ENCODE measurements at regions not wholly inside any gene's neighbourhood (a gene's known extent, or its start where the extent isn't known, plus 50 kb on each side); places are given as distances from the start of the nearest gene placed in this dataset.

GRCh38 chr15:98386561-98386960, 261.8 kb upstream of the IGF1R start:
- H3K4me1 ChIP-seq (ENCODE audit: control insufficient read depth, extremely low read depth, insufficient read depth, low read length), result no peaks in the 10 kb centered on the region
- no peaks in the 10 kb centered on the region for H3K79me2 ChIP-seq (ENCODE audit: control insufficient read depth, insufficient read depth, low read length)
- no peak overlapping the region for H3K4me3 ChIP-seq (replicated peaks in 1 of 4; ENCODE audit: control extremely low read depth in 1 of 4, insufficient read depth in 1 of 4, low read depth in 3 of 4, low read length in 4 of 4)
- no peak overlapping the region for H3K9ac ChIP-seq (ENCODE audit: insufficient read depth, low read length)
- no peak overlapping the region for H2AFZ ChIP-seq (ENCODE audit: low read length)
- H3K4me2 ChIP-seq (ENCODE audit: extremely low read depth, insufficient read depth, low read length), result no peak overlapping the region
- no peak for TF ChIP-seq CTCF (conservative IDR thresholded peaks at IDR 0.05 in 1 of 2, IDR thresholded peaks at IDR 0.05 in 1 of 2; ENCODE audit: low read depth in 1 of 2, low read length in 2 of 2)
- TF ChIP-seq EZH2 (IDR thresholded peaks at IDR 0.05; ENCODE audit: low read length, missing control alignments), result no peak
- H3K27ac ChIP-seq (ENCODE audit: insufficient read depth, low read length), result no peak overlapping the region
- H4K20me1 ChIP-seq (ENCODE audit: control insufficient read depth, extremely low read depth, insufficient read depth, low read length), result no peaks in the 10 kb centered on the region
- no peaks in the 10 kb centered on the region for H3K27me3 ChIP-seq (ENCODE audit: control insufficient read depth, insufficient read depth, low read length)
- no peak for DNase-seq (ENCODE audit: low read depth in 2 of 2)
- no peaks in the 10 kb centered on the region for H3K36me3 ChIP-seq (ENCODE audit: control insufficient read depth, insufficient read depth, low read length)
- no peaks in the 10 kb centered on the region for H3K9me3 ChIP-seq (ENCODE audit: control insufficient read depth, insufficient read depth, low read depth, low read length)

GRCh38 chr15:98387866-98388265, 260.5 kb upstream of the IGF1R start:
- no peaks in the 10 kb centered on the region for H3K4me1 ChIP-seq (ENCODE audit: control insufficient read depth, extremely low read depth, insufficient read depth, low read length)
- H3K79me2 ChIP-seq (ENCODE audit: control insufficient read depth, insufficient read depth, low read length), result no peaks in the 10 kb centered on the region
- no peaks in the 10 kb centered on the region for H3K9me3 ChIP-seq (ENCODE audit: control insufficient read depth, insufficient read depth, low read depth, low read length)
- DNase-seq (ENCODE audit: low read depth in 2 of 2), result no peak
- no peak overlapping the region for H3K4me3 ChIP-seq (replicated peaks in 1 of 4; ENCODE audit: control extremely low read depth in 1 of 4, insufficient read depth in 1 of 4, low read depth in 3 of 4, low read length in 4 of 4)
- H3K27me3 ChIP-seq (ENCODE audit: control insufficient read depth, insufficient read depth, low read length), result no peaks in the 10 kb centered on the region
- no peak overlapping the region for H3K9ac ChIP-seq (ENCODE audit: insufficient read depth, low read length)
- no peak overlapping the region for H3K4me2 ChIP-seq (ENCODE audit: extremely low read depth, insufficient read depth, low read length)
- H3K27ac ChIP-seq (ENCODE audit: insufficient read depth, low read length), result no peak overlapping the region
- TF ChIP-seq EZH2 (IDR thresholded peaks at IDR 0.05; ENCODE audit: low read length, missing control alignments) (no peak), CTCF (conservative IDR thresholded peaks at IDR 0.05 in 1 of 2, IDR thresholded peaks at IDR 0.05 in 1 of 2; ENCODE audit: low read depth in 1 of 2, low read length in 2 of 2) (no peak)
- no peaks in the 10 kb centered on the region for H3K36me3 ChIP-seq (ENCODE audit: control insufficient read depth, insufficient read depth, low read length)
- H2AFZ ChIP-seq (ENCODE audit: low read length), result no peak overlapping the region
- no peaks in the 10 kb centered on the region for H4K20me1 ChIP-seq (ENCODE audit: control insufficient read depth, extremely low read depth, insufficient read depth, low read length)

GRCh38 chr15:98390946-98391530, 257.3 kb upstream of the IGF1R start:
- no peaks in the 10 kb centered on the region for H3K9me3 ChIP-seq (ENCODE audit: control insufficient read depth, insufficient read depth, low read depth, low read length)
- no peak overlapping the region for H3K4me3 ChIP-seq (replicated peaks in 1 of 4; ENCODE audit: control extremely low read depth in 1 of 4, insufficient read depth in 1 of 4, low read depth in 3 of 4, low read length in 4 of 4)
- no peaks in the 10 kb centered on the region for H3K36me3 ChIP-seq (ENCODE audit: control insufficient read depth, insufficient read depth, low read length)
- H4K20me1 ChIP-seq (ENCODE audit: control insufficient read depth, extremely low read depth, insufficient read depth, low read length), result no peaks in the 10 kb centered on the region
- no peaks in the 10 kb centered on the region for H3K79me2 ChIP-seq (ENCODE audit: control insufficient read depth, insufficient read depth, low read length)
- no peaks in the 10 kb centered on the region for H3K27me3 ChIP-seq (ENCODE audit: control insufficient read depth, insufficient read depth, low read length)
- no peaks in the 10 kb centered on the region for H3K4me1 ChIP-seq (ENCODE audit: control insufficient read depth, extremely low read depth, insufficient read depth, low read length)
- TF ChIP-seq CTCF (conservative IDR thresholded peaks at IDR 0.05 in 1 of 2, IDR thresholded peaks at IDR 0.05 in 1 of 2; ENCODE audit: low read depth in 1 of 2, low read length in 2 of 2) (no peak), EZH2 (IDR thresholded peaks at IDR 0.05; ENCODE audit: low read length, missing control alignments) (no peak)
- no peak overlapping the region for H2AFZ ChIP-seq (ENCODE audit: low read length)
- no peak overlapping the region for H3K27ac ChIP-seq (ENCODE audit: insufficient read depth, low read length)
- H3K4me2 ChIP-seq (ENCODE audit: extremely low read depth, insufficient read depth, low read length), result no peak overlapping the region
- no peak overlapping the region for H3K9ac ChIP-seq (ENCODE audit: insufficient read depth, low read length)
- DNase-seq (ENCODE audit: low read depth in 2 of 2), result no peak
